ENCODE measurements at regions not wholly inside any gene's neighbourhood (a gene's known extent, or its start where the extent isn't known, plus 50 kb on each side); places are given as distances from the start of the nearest gene placed in this dataset.

GRCh38 chr18:35804377-35804776 lies 168.1 kb upstream of the RMP24 start:
- Histone ChIP-seq H3K27ac (no peak overlapping the region), H3K9me3 (replicated peaks in 1 of 3) (no peaks in the 10 kb centered on the region), H3K4me1 (replicated peaks in 1 of 2) (no peaks in the 10 kb centered on the region), H3K4me3 (no peak overlapping the region), H3K36me3 (replicated peaks in 1 of 2) (no peaks in the 10 kb centered on the region), H3K27me3 (no peaks in the 10 kb centered on the region)
- 64 to 75% (median 66%) methylated on average over 2 of the region's 2 CpGs for WGBS, 4 donors
- no peak for TF ChIP-seq CTCF (IDR thresholded peaks at IDR 0.05)
- TF ChIP-seq POLR2A (IDR thresholded peaks at IDR 0.05), result no peak
- intact Hi-C loops (cut with DNase I), result loop anchor here in 1 of 2 donors (10.0 kb wide), 1 partner anchor 60 kb away; no protein-coding TSS in a partner anchor
- DNase-seq, result no peak

- Histone ChIP-seq H3K27me3 (no peaks in the 10 kb centered on the region), H3K4me3 (no peak overlapping the region), H3K4me1 (replicated peaks in 1 of 2) (no peaks in the 10 kb centered on the region), H3K9me3 (replicated peaks in 1 of 3) (no peaks in the 10 kb centered on the region), H3K27ac (no peak overlapping the region), H3K36me3 (replicated peaks in 1 of 2) (no peaks in the 10 kb centered on the region)
- TF ChIP-seq CTCF (IDR thresholded peaks at IDR 0.05) (no peak), POLR2A (IDR thresholded peaks at IDR 0.05) (no peak)
- 33 to 56% (median 49%) methylated on average over 2 of the region's 2 CpGs for WGBS, 4 donors
- intact Hi-C loops (cut with DNase I), result loop anchor here in 1 of 2 donors (10.0 kb wide), 1 partner anchor 63 kb away; no protein-coding TSS in a partner anchor
- DNase-seq, result no peak
Observed at GRCh38 chr18:35807811-35808335, 164.6 kb upstream of the RMP24 start.

GRCh38 chr18:35808796-35809195 lies 163.7 kb upstream of the RMP24 start:
- Histone ChIP-seq H3K27ac (no peak overlapping the region), H3K27me3 (no peaks in the 10 kb centered on the region), H3K4me1 (replicated peaks in 1 of 2) (no peaks in the 10 kb centered on the region), H3K9me3 (replicated peaks in 1 of 3) (no peaks in the 10 kb centered on the region), H3K36me3 (replicated peaks in 1 of 2) (no peaks in the 10 kb centered on the region), H3K4me3 (no peak overlapping the region)
- TF ChIP-seq CTCF (IDR thresholded peaks at IDR 0.05) (no peak), POLR2A (IDR thresholded peaks at IDR 0.05) (no peak)
- WGBS, 4 donors, result 71 to 73% (median 72%) methylated on average over 5 of the region's 5 CpGs
- DNase-seq, result no peak
- intact Hi-C loops (cut with DNase I), result loop anchor here in 1 of 2 donors (10.0 kb wide), 1 partner anchor 64 kb away; no protein-coding TSS in a partner anchor

- Histone ChIP-seq H3K36me3 (replicated peaks in 1 of 2) (no peaks in the 10 kb centered on the region), H3K27me3 (no peaks in the 10 kb centered on the region), H3K9me3 (replicated peaks in 1 of 3) (no peaks in the 10 kb centered on the region), H3K27ac (no peak overlapping the region), H3K4me3 (no peak overlapping the region), H3K4me1 (replicated peaks in 1 of 2) (no peaks in the 10 kb centered on the region)
- intact Hi-C loops (cut with DNase I), result no loop called here
- DNase-seq, result no peak
- 66 to 79% (median 73%) methylated on average over 2 of the region's 2 CpGs for WGBS, 4 donors
- TF ChIP-seq POLR2A (IDR thresholded peaks at IDR 0.05) (no peak), CTCF (IDR thresholded peaks at IDR 0.05) (no peak)
Observed at GRCh38 chr18:35810520-35810919, 162.0 kb upstream of the RMP24 start.

Measured in adrenal gland (tissue), 9 donors.